K562 (cell line): ENCODE measurements at regions not wholly inside any gene's neighbourhood (a gene's known extent, or its start where the extent isn't known, plus 50 kb on each side); places are given as distances from the start of the nearest gene placed in this dataset.

Experiments
- ATAC-seq: fragments of 200-7000 bp; cut with Tn5 transposase; 3 replicates; pipeline ENCODE4 v1.9.1; 2020; ENCODE audit warnings: moderate library complexity
- BruUV-seq: library from RNA; stranded (reverse); fragments of 400-500 nt; replicated peaks from 2 replicates; lab custom pipeline; 2021; lab: Mats Ljungman, UMichigan
- CTCF ChIA-PET: fragments of 300-600 bp; formaldehyde crosslinking; extraction: SDS; loops from one replicate; lab custom pipeline; 2021; ENCODE audit warnings: low intra/inter-chr PET ratio; lab: Yijun Ruan, JAX
- POLR2A ChIA-PET: fragments of 300-600, 350-650 bp; sonication (Branson Sonifier 250); formaldehyde crosslinking; extraction: SDS; loops from one replicate; lab custom pipeline; 2021; ENCODE audit warnings: antibody characterized with exemption, inconsistent platforms; lab: Yijun Ruan, JAX
- DNase-seq, 4 experiments: peaks; one replicate each; pipeline versions ENCODE4 v3.0.0 to v3.0.0-alpha.2; 2011 to 2018; ENCODE audit warnings: low spot score in 3 of 4, mixed read lengths in 3 of 4; ENCODE audit errors: extremely low read depth in 1 of 4
- FAIRE-seq: peaks from 2 replicates; lab custom pipeline; 2011; peaks lifted over from hg19 to GRCh38; lab: Jason Lieb, UNC
- H2AFZ ChIP-seq: 2 replicates; pipeline ENCODE4 v1.6.0; 2011; ENCODE audit warnings: low read depth, low read length, control low read depth, inconsistent platforms
- H3K27ac ChIP-seq: fragments of 200-600 bp; 3 replicates; pipeline ENCODE4 v1.8.0; 2011; ENCODE audit warnings: low read depth, mild to moderate bottlenecking, control low read depth, inconsistent platforms, low read length, moderate library complexity, mixed read lengths; ENCODE audit errors: extremely low read depth
- H3K27me3 ChIP-seq, 2 experiments: fragments of 300-600 bp in 1 of 2; 2 replicates in 1 of 2; 3 replicates in 1 of 2; pipeline versions ENCODE4 v1.6.0 to v1.8.0; 2011; ENCODE audit warnings: inconsistent platforms in 2 of 2, low read length in 2 of 2, mild to moderate bottlenecking in 1 of 2, mixed read lengths in 1 of 2, moderate library complexity in 1 of 2; ENCODE audit not compliant: control insufficient read depth in 2 of 2, insufficient read depth in 2 of 2
- H3K36me3 ChIP-seq: fragments of 300-600 bp; 3 replicates; pipeline ENCODE4 v1.8.0; 2011; ENCODE audit warnings: mild to moderate bottlenecking, low read length, inconsistent platforms; ENCODE audit not compliant: control insufficient read depth, insufficient read depth
- H3K4me1 ChIP-seq, 2 experiments: fragments of 200-600 bp in 1 of 2; replicated peaks in 1 of 2; 2 replicates in 1 of 2; 3 replicates in 1 of 2; pipeline versions ENCODE4 v1.5.1 to v1.8.0; 2011; ENCODE audit warnings: inconsistent platforms in 2 of 2, low read length in 2 of 2, mild to moderate bottlenecking in 1 of 2, mixed read lengths in 1 of 2, moderate library complexity in 1 of 2; ENCODE audit not compliant: control insufficient read depth in 2 of 2, insufficient read depth in 2 of 2
- H3K4me2 ChIP-seq: 2 replicates; pipeline ENCODE4 v1.6.1; 2011; ENCODE audit warnings: low read length, control low read depth, inconsistent platforms, mixed read lengths; ENCODE audit not compliant: insufficient read depth
- H3K4me3 ChIP-seq: fragments of 200-600 bp; sonication (generic), shearing (Covaris generic); 2 replicates; pipeline ENCODE4 v1.5.1; 2016; ENCODE audit warnings: control low read depth, inconsistent platforms
- H3K79me2 ChIP-seq: fragments of 200-600 bp; 3 replicates; pipeline ENCODE4 v1.8.0; 2011; ENCODE audit warnings: low read length, inconsistent platforms; ENCODE audit not compliant: control insufficient read depth, insufficient read depth
- H3K9ac ChIP-seq, 2 experiments: 2 replicates each; pipeline versions ENCODE4 v1.6.0 to v1.6.1; 2011; ENCODE audit warnings: low read depth in 2 of 2, low read length in 2 of 2, control low read depth in 1 of 2, inconsistent platforms in 1 of 2, mild to moderate bottlenecking in 1 of 2, mixed read lengths in 1 of 2; ENCODE audit not compliant: insufficient read depth in 1 of 2
- H3K9me1 ChIP-seq: one replicate; pipeline ENCODE4 v1.6.0; 2011; ENCODE audit warnings: inconsistent platforms, mild to moderate bottlenecking, low read length, moderate library complexity; ENCODE audit not compliant: control insufficient read depth, insufficient read depth
- H3K9me3 ChIP-seq: replicated peaks from 2 replicates; pipeline ENCODE4 v1.5.1; 2011; ENCODE audit warnings: low read depth, low read length, inconsistent platforms; ENCODE audit not compliant: control insufficient read depth, insufficient read depth
- H4K20me1 ChIP-seq: replicated peaks from 2 replicates; pipeline ENCODE4 v1.6.1; 2011; ENCODE audit warnings: low read length, inconsistent platforms, mixed read lengths; ENCODE audit not compliant: control insufficient read depth, insufficient read depth
- VEZF1 ChIP-seq: fragments of 200-800 bp; sonication (Bioruptor generic); IDR thresholded peaks from 2 replicates; pipeline ENCODE4 v1.6.1; 2017; ENCODE audit warnings: missing genetic modification characterization, missing compliant biosample characterization
- ZNF318 ChIP-seq, 2 experiments: fragments of 450-650 bp; IDR thresholded peaks; 2 replicates each; pipeline ENCODE4 v1.6.1; 2016; ENCODE audit warnings: mild to moderate bottlenecking in 2 of 2, borderline replicate concordance in 1 of 2, low read depth in 1 of 2, moderate library complexity in 1 of 2
- ZNF407 ChIP-seq: fragments of 450-650 bp; IDR thresholded peaks from 2 replicates; pipeline ENCODE4 v1.6.1; 2016; ENCODE audit warnings: low read depth
- ZNF696 ChIP-seq: fragments of 250-450 bp; sonication (Bioruptor Pico); conservative IDR thresholded peaks from 2 replicates; pipeline ENCODE4 v1.4.0; 2020; ENCODE audit warnings: mild to moderate bottlenecking, moderate library complexity
- WGBS: fragments of 100-300 bp; shearing (Covaris generic); methylation state at CpG from one replicate; pipeline ENCODE4 v1.1.6; 2016; ENCODE audit warnings: low coverage, mixed read lengths; ENCODE audit not compliant: insufficient coverage; ENCODE audit errors: missing lambda C conversion rate; 5-methylcytosine and 5-hydroxymethylcytosine counted together
- in situ Hi-C: fragments of 300-500 bp; cut with MboI; formaldehyde crosslinking; loops from 4 replicates; pipeline ENCODE4 v1.15.0; 2018; ENCODE audit warnings: inconsistent platforms, mixed read lengths
- intact Hi-C: fragments of 100-400 bp; cut with micrococcal nuclease; formaldehyde crosslinking; loops from 2 replicates; pipeline ENCODE4 v1.14.2; 2022

- CTCF ChIA-PET: no interaction called here
- H3K4me1 ChIP-seq: no peaks in the 10 kb centered on the region
- H3K79me2 ChIP-seq: no peaks in the 10 kb centered on the region
- POLR2A ChIA-PET: no interaction called here
- H3K4me3 ChIP-seq: no peak overlapping the region
- no peak overlapping the region for H3K27ac ChIP-seq
- in situ Hi-C loops (no loop called here), intact Hi-C loops (no loop called here)
- FAIRE-seq (no peak), ATAC-seq (no peak), DNase-seq (no peak)
- BruUV-seq: no TSS peak
- no peaks in the 10 kb centered on the region for H4K20me1 ChIP-seq
- H3K4me2 ChIP-seq: no peak overlapping the region
- no peaks in the 10 kb centered on the region for H3K27me3 ChIP-seq
- H2AFZ ChIP-seq: no peak overlapping the region
- H3K36me3 ChIP-seq: no peaks in the 10 kb centered on the region
- H3K9me3 ChIP-seq: no peaks in the 10 kb centered on the region
- H3K9me1 ChIP-seq: no peaks in the 10 kb centered on the region
- H3K9ac ChIP-seq: no peak overlapping the region
- WGBS: 0% methylated on average over 2 of the region's 2 CpGs
- TF ChIP-seq ZNF318 (IDR thresholded peaks at IDR 0.05; ENCODE audit: borderline replicate concordance in 1 of 2, low read depth in 1 of 2) (no peak), ZNF407 (no peak), VEZF1 (CRISPR knock-in tag) (no peak), ZNF696 (CRISPR knock-in tag) (no peak)
These were observed 407.4 kb upstream of the NR3C2 start for GRCh38 chr4:148849581-148849980.
